Aorta (tissue), 5 donors: ENCODE measurements at regions not wholly inside any gene's neighbourhood (a gene's known extent, or its start where the extent isn't known, plus 50 kb on each side); places are given as distances from the start of the nearest gene placed in this dataset.

Experiments
- ATAC-seq: fragments of 200-7000 bp; cut with Tn5 transposase; one replicate; pipeline ENCODE4 v1.9.1; 2022; ENCODE audit warnings: moderate library complexity; ENCODE audit not compliant: low FRiP score
- DNase-seq, 2 donors: peaks; one replicate each; pipeline ENCODE4 v3.0.0-alpha.2; 2020
- H3K27ac ChIP-seq, 2 donors: one replicate each; pipeline ENCODE4 v1.5.1; 2013; ENCODE audit warnings: low read length in 2 of 2, mild to moderate bottlenecking in 2 of 2, moderate library complexity in 2 of 2, control low read depth in 1 of 2, inconsistent platforms in 1 of 2, low read depth in 1 of 2
- H3K27me3 ChIP-seq, 2 donors: one replicate each; pipeline ENCODE4 v1.6.1; 2013; ENCODE audit warnings: control low read depth in 1 of 2, low read length in 1 of 2, mild to moderate bottlenecking in 1 of 2, moderate library complexity in 1 of 2; ENCODE audit not compliant: insufficient read depth in 2 of 2, control insufficient read depth in 1 of 2
- H3K36me3 ChIP-seq, 2 donors: one replicate each; pipeline ENCODE4 v1.6.1; 2013; ENCODE audit warnings: control low read depth in 1 of 2, low read length in 1 of 2, mild to moderate bottlenecking in 1 of 2; ENCODE audit not compliant: insufficient read depth in 2 of 2, control insufficient read depth in 1 of 2
- H3K4me1 ChIP-seq, 2 donors: one replicate each; pipeline ENCODE4 v1.6.1; 2013; ENCODE audit warnings: low read length in 2 of 2, control low read depth in 1 of 2, mild to moderate bottlenecking in 1 of 2, moderate library complexity in 1 of 2; ENCODE audit not compliant: insufficient read depth in 2 of 2, control insufficient read depth in 1 of 2
- H3K4me3 ChIP-seq, 2 donors: one replicate each; pipeline ENCODE4 v1.5.1; 2013; ENCODE audit warnings: low read length in 2 of 2, control low read depth in 1 of 2, mild to moderate bottlenecking in 1 of 2
- H3K9me3 ChIP-seq: one replicate; pipeline ENCODE4 v1.6.1; 2013; ENCODE audit warnings: mild to moderate bottlenecking, low read length; ENCODE audit not compliant: control insufficient read depth
- WGBS, 2 donors: extraction: QIAGEN DNeasy Blood & Tissue Kit; methylation state at CpG; one replicate each; pipeline ENCODE4 v1.1.7; 2013; 5-methylcytosine and 5-hydroxymethylcytosine counted together
- intact Hi-C, 2 donors: fragments of 100-400 bp; cut with DNase I; formaldehyde crosslinking; loops; one replicate each; pipeline versions ENCODE4 v1.14.2 to v1.15.0; 2022
- donor health status: healthy with polysubstance abuse.
- donor health status: Bipolar disorder and iron deficiency.
- donor health status: DM: no; HTN: no; CAD: no.
- donor health status: DM: no; HTN: no; CAD: no.
- donor health status: DM: yes; HTN: yes; CAD: no.

DNA sequence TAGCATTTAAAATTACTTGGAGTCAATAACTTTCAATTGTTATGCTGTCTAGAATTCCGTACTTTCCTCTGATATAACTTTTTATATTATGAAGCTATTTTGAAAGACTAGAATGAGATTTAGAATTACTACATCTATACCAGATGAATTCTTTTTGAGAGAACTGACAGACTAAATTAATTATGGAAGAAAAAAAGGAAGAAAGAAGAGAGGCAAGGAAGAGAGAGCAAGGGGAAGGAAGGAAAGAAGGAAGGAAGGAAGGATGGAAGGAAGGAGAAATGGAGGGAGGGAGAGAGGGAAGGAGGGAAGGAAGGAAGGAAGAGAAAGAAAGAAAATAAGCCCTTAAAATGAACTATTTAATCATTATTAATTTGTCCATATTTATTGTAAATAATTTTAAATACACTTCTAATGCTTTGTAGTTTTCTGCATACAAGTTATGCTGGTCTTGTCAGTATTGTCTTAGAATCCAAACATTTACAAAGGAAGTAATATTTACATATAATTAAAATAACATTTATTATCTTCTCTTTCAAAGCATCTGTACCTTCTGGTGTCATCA is 280.4 kb upstream of the HSF2 start:
- 87 to 90% methylated on average over 1 of the region's 1 CpG for WGBS, 2 donors
- no peak overlapping the region for H3K4me3 ChIP-seq
- H3K9me3 ChIP-seq, result no peaks in the 10 kb centered on the region
- no peaks in the 10 kb centered on the region for H3K36me3 ChIP-seq
- intact Hi-C loops, result no loop called here
- H3K27ac ChIP-seq, result no peak overlapping the region
- H3K27me3 ChIP-seq, result no peaks in the 10 kb centered on the region
- ATAC-seq, result no peak
- no peaks in the 10 kb centered on the region for H3K4me1 ChIP-seq
- DNase-seq, result no peak

GRCh38 chr6:122122202-122122601 is 277.2 kb upstream of the HSF2 start:
- ATAC-seq, result no peak
- WGBS, 2 donors, result 8 to 13% methylated on average over 1 of the region's 1 CpG
- H3K27ac ChIP-seq, result no peak overlapping the region
- H3K4me1 ChIP-seq, result no peaks in the 10 kb centered on the region
- intact Hi-C loops, result no loop called here
- H3K36me3 ChIP-seq, result no peaks in the 10 kb centered on the region
- H3K9me3 ChIP-seq, result no peaks in the 10 kb centered on the region
- H3K4me3 ChIP-seq, result no peak overlapping the region
- no peak for DNase-seq
- H3K27me3 ChIP-seq, result no peaks in the 10 kb centered on the region

DNA sequence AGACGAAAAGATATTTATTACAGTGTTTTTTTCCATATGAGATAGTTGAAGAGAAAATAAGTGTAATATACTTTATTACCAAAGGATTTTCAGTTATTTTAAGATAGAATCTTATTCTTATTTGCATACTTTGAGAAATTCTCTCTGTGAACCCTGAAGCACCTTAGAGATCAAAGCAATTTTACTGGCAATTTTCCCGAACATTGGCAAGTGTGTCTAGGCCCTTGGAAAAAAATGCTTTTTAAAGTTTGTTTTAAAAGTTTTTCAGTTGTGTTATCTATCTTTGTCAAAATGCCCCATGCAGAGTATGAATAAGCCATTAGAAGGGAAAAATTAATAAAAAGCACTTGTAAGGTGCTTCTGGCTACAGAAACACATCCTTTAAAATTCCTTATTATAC is 276.8 kb upstream of the HSF2 start:
- Histone ChIP-seq H3K27me3 (no peaks in the 10 kb centered on the region), H3K9me3 (no peaks in the 10 kb centered on the region), H3K4me1 (no peaks in the 10 kb centered on the region), H3K36me3 (no peaks in the 10 kb centered on the region), H3K4me3 (no peak overlapping the region), H3K27ac (no peak overlapping the region)
- no peak for ATAC-seq
- intact Hi-C loops, result no loop called here
- no peak for DNase-seq
- WGBS, 2 donors, result 10 to 18% methylated on average over 2 of the region's 2 CpGs

DNA sequence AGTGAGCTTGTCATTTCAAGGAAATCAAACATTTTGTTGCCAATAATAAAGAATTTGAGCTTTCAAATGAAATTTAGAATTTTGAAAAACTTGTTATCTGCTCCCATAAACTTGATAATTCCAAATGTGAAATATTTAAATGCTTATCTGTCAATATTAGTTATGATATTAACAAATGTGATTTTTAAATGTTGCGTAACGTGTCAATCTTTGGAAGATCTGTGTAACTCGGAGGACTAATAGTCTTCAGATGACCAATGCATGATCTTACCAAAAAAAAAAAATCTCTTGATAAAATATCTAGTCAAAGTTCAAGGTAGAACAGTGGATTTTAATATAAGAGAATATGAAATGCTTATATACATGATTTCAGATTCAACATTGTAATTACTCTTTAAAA is 274.5 kb upstream of the HSF2 start:
- H3K27me3 ChIP-seq, result no peaks in the 10 kb centered on the region
- H3K4me1 ChIP-seq, result peaks cover 0 to under 1% of the 10 kb centered on the region in 2 donors
- no peak for DNase-seq
- intact Hi-C loops, result no loop called here
- no peak for ATAC-seq
- H3K9me3 ChIP-seq, result no peaks in the 10 kb centered on the region
- H3K36me3 ChIP-seq, result no peaks in the 10 kb centered on the region
- H3K4me3 ChIP-seq, result no peak overlapping the region
- no peak overlapping the region for H3K27ac ChIP-seq
- 93 to 94% methylated on average over 3 of the region's 3 CpGs for WGBS, 2 donors

GRCh38 chr6:122126894-122127293 is 272.6 kb upstream of the HSF2 start:
- H3K27me3 ChIP-seq, result no peaks in the 10 kb centered on the region
- intact Hi-C loops, result no loop called here
- no peak overlapping the region for H3K4me3 ChIP-seq
- H3K27ac ChIP-seq, result no peak overlapping the region
- H3K4me1 ChIP-seq, result peaks cover 0 to 2% of the 10 kb centered on the region in 2 donors
- no peaks in the 10 kb centered on the region for H3K9me3 ChIP-seq
- ATAC-seq (no peak), DNase-seq (no peak)
- 82 to 89% methylated on average over 3 of the region's 3 CpGs for WGBS, 2 donors
- no peaks in the 10 kb centered on the region for H3K36me3 ChIP-seq

DNA sequence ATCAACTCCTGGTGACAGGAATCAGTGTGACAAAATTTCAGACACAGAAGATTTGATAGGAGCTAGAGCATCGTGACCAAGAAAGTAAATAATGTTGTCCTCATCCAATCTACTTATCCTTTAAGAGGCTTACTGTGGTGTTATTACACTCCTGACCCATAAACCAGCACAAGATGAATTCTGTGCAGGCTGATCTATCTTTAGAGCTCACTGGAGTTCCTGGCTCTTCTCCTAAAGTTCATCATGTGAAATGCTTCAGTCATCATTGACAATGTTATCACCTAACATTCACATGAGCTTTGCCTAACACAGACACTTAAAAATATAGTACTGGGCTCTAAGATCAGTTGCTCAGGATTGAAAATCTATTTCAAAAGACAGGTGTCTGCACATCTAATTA is 271.0 kb upstream of the HSF2 start:
- intact Hi-C loops, result no loop called here
- no peaks in the 10 kb centered on the region for H3K27me3 ChIP-seq
- H3K36me3 ChIP-seq, result no peaks in the 10 kb centered on the region
- H3K4me3 ChIP-seq, result no peak overlapping the region
- 76 to 94% methylated on average over 1 of the region's 1 CpG for WGBS, 2 donors
- no peak for DNase-seq
- no peaks in the 10 kb centered on the region for H3K9me3 ChIP-seq
- H3K4me1 ChIP-seq, result peaks cover 0 to 2% of the 10 kb centered on the region in 2 donors
- no peak overlapping the region for H3K27ac ChIP-seq
- ATAC-seq, result no peak

DNA sequence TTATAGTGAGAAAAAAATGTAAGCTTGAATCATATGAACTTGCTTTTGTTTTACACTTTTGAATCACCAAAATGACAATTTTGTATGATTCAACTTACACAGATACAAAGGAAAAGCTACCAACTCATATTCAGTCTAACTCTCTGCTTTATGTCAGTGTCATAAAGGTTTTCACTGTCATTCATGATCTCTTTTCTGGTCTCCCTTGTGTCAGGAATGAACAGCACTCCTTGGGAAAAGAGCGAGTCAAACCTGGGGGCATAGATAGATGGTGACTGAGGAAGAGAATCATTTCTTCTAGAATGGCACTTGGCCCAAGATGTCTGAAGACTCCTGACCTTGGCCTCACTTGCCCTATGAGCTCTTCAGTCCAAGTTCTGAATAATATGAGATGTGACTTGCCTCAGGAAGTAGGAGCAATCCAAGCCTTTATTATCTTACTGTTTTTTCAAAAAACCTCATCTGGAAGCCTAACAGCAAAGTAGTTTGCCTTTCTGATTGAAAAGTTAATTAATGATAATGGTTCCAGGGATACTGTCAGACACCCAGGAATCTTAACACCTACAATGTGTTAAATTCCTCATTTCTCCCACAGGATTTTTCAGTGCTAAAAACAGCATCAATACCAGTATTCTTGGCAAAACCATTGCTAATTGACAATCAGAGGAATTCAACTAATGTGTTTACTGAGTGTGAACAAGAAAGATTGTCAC is 270.0 kb upstream of the HSF2 start:
- ATAC-seq, result no peak
- Histone ChIP-seq H3K4me1 (peaks cover 0 to 2% of the 10 kb centered on the region in 2 donors), H3K9me3 (no peaks in the 10 kb centered on the region), H3K36me3 (no peaks in the 10 kb centered on the region), H3K4me3 (no peak overlapping the region), H3K27ac (no peak overlapping the region), H3K27me3 (no peaks in the 10 kb centered on the region)
- 89 to 92% methylated on average over 1 of the region's 1 CpG for WGBS, 2 donors
- intact Hi-C loops, result no loop called here
- DNase-seq, result no peak

DNA sequence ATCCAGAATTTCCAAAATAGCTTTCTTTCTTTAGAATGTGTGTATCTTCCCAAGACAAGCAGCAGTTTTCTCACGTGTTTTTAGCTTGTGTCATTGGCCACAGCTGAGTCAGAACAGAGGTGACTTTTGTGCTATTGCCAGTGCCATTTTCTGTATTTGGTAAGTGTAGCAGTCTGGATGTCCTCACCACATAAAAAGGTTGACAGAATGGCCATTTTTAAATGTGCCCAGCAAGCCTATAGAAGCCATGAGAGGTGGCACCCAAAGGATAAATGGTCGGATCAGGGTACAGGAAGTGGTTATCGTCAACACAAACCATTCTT is 269.5 kb upstream of the HSF2 start:
- Histone ChIP-seq H3K27me3 (no peaks in the 10 kb centered on the region), H3K4me3 (no peak overlapping the region), H3K27ac (no peak overlapping the region), H3K4me1 (peaks cover 0 to 2% of the 10 kb centered on the region in 2 donors), H3K9me3 (no peaks in the 10 kb centered on the region), H3K36me3 (no peaks in the 10 kb centered on the region)
- 40 to 43% methylated on average over 3 of the region's 3 CpGs for WGBS, 2 donors
- ATAC-seq (no peak), DNase-seq (no peak)
- intact Hi-C loops, result no loop called here

- DNase-seq (no peak), ATAC-seq (no peak)
- WGBS, 2 donors, result 87 to 90% methylated on average over 2 of the region's 2 CpGs
- H3K4me3 ChIP-seq, result no peak overlapping the region
- no peaks in the 10 kb centered on the region for H3K9me3 ChIP-seq
- H3K27ac ChIP-seq, result no peak overlapping the region
- intact Hi-C loops, result no loop called here
- H3K36me3 ChIP-seq, result no peaks in the 10 kb centered on the region
- no peaks in the 10 kb centered on the region for H3K27me3 ChIP-seq
- peaks cover 0 to 2% of the 10 kb centered on the region in 2 donors for H3K4me1 ChIP-seq
Measured at GRCh38 chr6:122130518-122130917, 268.9 kb upstream of the HSF2 start.
